DND-41 (cell line): ENCODE measurements at regions not wholly inside any gene's neighbourhood (a gene's known extent, or its start where the extent isn't known, plus 50 kb on each side); places are given as distances from the start of the nearest gene placed in this dataset.

Experiments used
- ATAC-seq: fragments of 200-7000 bp; cut with Tn5 transposase; 3 replicates; pipeline ENCODE4 v1.9.1; 2021; ENCODE audit warnings: low read depth; ENCODE audit not compliant: insufficient read depth
- DNase-seq: peaks from one replicate; pipeline ENCODE4 v3.0.0-alpha.2; 2020
- H2AFZ ChIP-seq: 2 replicates; pipeline ENCODE4 v1.6.0; 2012; ENCODE audit warnings: low read depth, low read length
- H3K27ac ChIP-seq: 2 replicates; pipeline ENCODE4 v1.5.1; 2012; ENCODE audit warnings: low read length, inconsistent platforms
- H3K27me3 ChIP-seq: fragments of 200-600 bp; sonication (generic); 2 replicates; pipeline ENCODE4 v1.6.0; 2012; ENCODE audit warnings: low read length, mild to moderate bottlenecking, inconsistent platforms; ENCODE audit not compliant: insufficient read depth, poor library complexity
- H3K36me3 ChIP-seq: 2 replicates; pipeline ENCODE4 v1.5.1; 2012; ENCODE audit warnings: low read length, inconsistent platforms; ENCODE audit not compliant: insufficient read depth
- H3K4me1 ChIP-seq: 2 replicates; pipeline ENCODE4 v1.5.1; 2012; ENCODE audit warnings: mild to moderate bottlenecking, low read length; ENCODE audit not compliant: insufficient read depth
- H3K4me2 ChIP-seq: 2 replicates; pipeline ENCODE4 v1.6.0; 2012; ENCODE audit warnings: mild to moderate bottlenecking, moderate library complexity, low read length, inconsistent platforms; ENCODE audit not compliant: insufficient read depth
- H3K4me3 ChIP-seq, 2 experiments: fragments of 200-600 bp in 1 of 2; shearing (Covaris generic) in 1 of 2; 2 replicates each; pipeline ENCODE4 v1.5.1; 2012 to 2016; ENCODE audit warnings: inconsistent platforms in 2 of 2, low read length in 2 of 2, mild to moderate bottlenecking in 2 of 2, low read depth in 1 of 2, moderate library complexity in 1 of 2
- H3K79me2 ChIP-seq: 2 replicates; pipeline ENCODE4 v1.6.0; 2012; ENCODE audit warnings: low read length, inconsistent platforms; ENCODE audit not compliant: insufficient read depth
- H3K9ac ChIP-seq: 2 replicates; pipeline ENCODE4 v1.6.0; 2012; ENCODE audit warnings: low read depth, mild to moderate bottlenecking, inconsistent platforms, low read length, moderate library complexity
- H3K9me3 ChIP-seq: 2 replicates; pipeline ENCODE4 v1.5.1; 2012; ENCODE audit warnings: low read length, moderate library complexity, mild to moderate bottlenecking, inconsistent platforms; ENCODE audit not compliant: insufficient read depth, severe bottlenecking
- H4K20me1 ChIP-seq: 2 replicates; pipeline ENCODE4 v1.6.0; 2012; ENCODE audit warnings: low read length; ENCODE audit not compliant: insufficient read depth
- EZH2 ChIP-seq: IDR thresholded peaks from 3 replicates; pipeline ENCODE4 v1.6.1; 2012; ENCODE audit warnings: borderline replicate concordance, low read depth, mild to moderate bottlenecking, moderate library complexity, low read length, inconsistent platforms; ENCODE audit not compliant: severe bottlenecking
- TF ChIP-seq, protein P1 (sequence below): IDR thresholded peaks from 2 replicates; pipeline ENCODE4 v1.5.1; 2012; ENCODE audit warnings: borderline replicate concordance, low read length, moderate library complexity, mild to moderate bottlenecking; ENCODE audit not compliant: poor library complexity, severe bottlenecking; ENCODE audit errors: extremely low read depth

GRCh38 chr2:144242311-144242710, 277.6 kb downstream of the ZEB2 start:
- H4K20me1 ChIP-seq, result no peaks in the 10 kb centered on the region
- H3K79me2 ChIP-seq, result no peaks in the 10 kb centered on the region
- no peaks in the 10 kb centered on the region for H3K36me3 ChIP-seq
- no peak overlapping the region for H3K27ac ChIP-seq
- no peaks in the 10 kb centered on the region for H3K27me3 ChIP-seq
- no peak overlapping the region for H3K4me2 ChIP-seq
- no peak for ATAC-seq
- no peaks in the 10 kb centered on the region for H3K4me1 ChIP-seq
- no peak for TF ChIP-seq EZH2
- TF ChIP-seq, protein P1, sequence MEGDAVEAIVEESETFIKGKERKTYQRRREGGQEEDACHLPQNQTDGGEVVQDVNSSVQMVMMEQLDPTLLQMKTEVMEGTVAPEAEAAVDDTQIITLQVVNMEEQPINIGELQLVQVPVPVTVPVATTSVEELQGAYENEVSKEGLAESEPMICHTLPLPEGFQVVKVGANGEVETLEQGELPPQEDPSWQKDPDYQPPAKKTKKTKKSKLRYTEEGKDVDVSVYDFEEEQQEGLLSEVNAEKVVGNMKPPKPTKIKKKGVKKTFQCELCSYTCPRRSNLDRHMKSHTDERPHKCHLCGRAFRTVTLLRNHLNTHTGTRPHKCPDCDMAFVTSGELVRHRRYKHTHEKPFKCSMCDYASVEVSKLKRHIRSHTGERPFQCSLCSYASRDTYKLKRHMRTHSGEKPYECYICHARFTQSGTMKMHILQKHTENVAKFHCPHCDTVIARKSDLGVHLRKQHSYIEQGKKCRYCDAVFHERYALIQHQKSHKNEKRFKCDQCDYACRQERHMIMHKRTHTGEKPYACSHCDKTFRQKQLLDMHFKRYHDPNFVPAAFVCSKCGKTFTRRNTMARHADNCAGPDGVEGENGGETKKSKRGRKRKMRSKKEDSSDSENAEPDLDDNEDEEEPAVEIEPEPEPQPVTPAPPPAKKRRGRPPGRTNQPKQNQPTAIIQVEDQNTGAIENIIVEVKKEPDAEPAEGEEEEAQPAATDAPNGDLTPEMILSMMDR, result no peak
- H3K9me3 ChIP-seq, result no peaks in the 10 kb centered on the region
- H2AFZ ChIP-seq, result no peak overlapping the region
- no peak overlapping the region for H3K9ac ChIP-seq
- H3K4me3 ChIP-seq, result no peak overlapping the region
- no peak for DNase-seq

DNA sequence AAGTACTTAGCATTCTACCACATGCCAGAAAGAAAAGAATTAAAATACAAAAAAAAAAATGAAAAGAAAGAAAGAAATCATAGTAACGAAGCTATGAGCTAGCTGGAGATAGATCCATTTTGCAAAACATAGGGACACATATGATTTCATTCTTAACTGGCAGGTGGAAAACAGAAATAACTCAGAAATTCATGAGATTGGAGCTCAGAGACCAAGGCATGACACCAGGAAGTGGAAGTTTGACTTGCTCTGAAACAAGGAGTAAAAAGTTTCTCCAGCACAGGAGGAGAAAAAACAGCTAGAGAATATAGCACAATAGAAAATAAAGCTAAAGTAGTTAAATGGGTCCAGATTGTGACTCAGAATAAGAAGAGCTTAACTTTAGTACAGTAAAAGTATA, 278.1 kb downstream of the ZEB2 start:
- H3K9ac ChIP-seq, result no peak overlapping the region
- no peak for DNase-seq

DNA sequence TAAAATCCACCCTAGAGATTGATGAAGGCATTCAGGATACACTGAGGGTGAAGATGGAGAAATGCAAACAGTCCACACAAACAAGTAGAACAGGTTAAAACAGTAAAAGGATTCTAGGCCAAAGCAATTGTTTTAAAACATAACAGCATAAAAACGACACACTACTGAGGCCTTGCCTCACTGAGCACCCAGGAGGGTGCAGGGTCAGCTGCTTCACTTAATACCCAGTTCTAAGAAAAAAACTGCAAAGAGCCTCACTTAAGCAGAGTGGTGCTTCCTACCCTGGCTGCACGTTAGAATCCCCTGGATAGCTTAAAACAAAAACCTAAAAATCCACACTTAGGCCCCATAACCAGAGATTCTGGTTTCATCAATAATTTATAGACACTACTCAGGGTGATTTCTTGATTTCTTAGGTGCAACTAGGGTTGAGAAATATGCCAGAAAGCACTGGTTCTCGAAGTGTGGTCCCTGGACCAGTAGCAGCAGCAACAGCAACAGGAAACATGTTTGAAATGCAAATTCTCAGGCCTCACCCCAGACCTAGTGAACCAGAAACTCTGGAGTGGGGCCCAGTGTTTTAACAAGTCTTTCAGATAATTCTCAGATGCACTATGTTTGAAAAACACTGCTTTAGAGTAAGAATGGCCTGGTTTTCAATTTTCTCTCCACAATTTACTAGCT, 279.1 kb downstream of the ZEB2 start:
- ATAC-seq (no peak), DNase-seq (no peak)
- no peaks in the 10 kb centered on the region for H4K20me1 ChIP-seq
- H3K4me3 ChIP-seq, result no peak overlapping the region
- H3K9me3 ChIP-seq, result no peaks in the 10 kb centered on the region
- H2AFZ ChIP-seq, result no peak overlapping the region
- no peaks in the 10 kb centered on the region for H3K36me3 ChIP-seq
- no peaks in the 10 kb centered on the region for H3K4me1 ChIP-seq
- no peak overlapping the region for H3K4me2 ChIP-seq
- no peaks in the 10 kb centered on the region for H3K79me2 ChIP-seq
- H3K27ac ChIP-seq, result no peak overlapping the region
- no peak overlapping the region for H3K9ac ChIP-seq
- no peaks in the 10 kb centered on the region for H3K27me3 ChIP-seq
- TF ChIP-seq, protein P1, result no peak
- TF ChIP-seq EZH2, result no peak

More for the DNA sequence above, 278.1 kb downstream of the ZEB2 start:
- no peaks in the 10 kb centered on the region for H3K79me2 ChIP-seq
- H3K4me1 ChIP-seq, result no peaks in the 10 kb centered on the region
- no peak overlapping the region for H3K27ac ChIP-seq
- no peaks in the 10 kb centered on the region for H3K27me3 ChIP-seq
- H3K4me3 ChIP-seq, result no peak overlapping the region
- ATAC-seq, result no peak
- no peaks in the 10 kb centered on the region for H3K9me3 ChIP-seq
- no peaks in the 10 kb centered on the region for H3K36me3 ChIP-seq
- no peak overlapping the region for H2AFZ ChIP-seq
- TF ChIP-seq, protein P1, result no peak
- no peak for TF ChIP-seq EZH2
- H3K4me2 ChIP-seq, result no peak overlapping the region
- no peaks in the 10 kb centered on the region for H4K20me1 ChIP-seq
